Heart left ventricle (tissue), 16 donors: ENCODE measurements at regions not wholly inside any gene's neighbourhood (a gene's known extent, or its start where the extent isn't known, plus 50 kb on each side); places are given as distances from the start of the nearest gene placed in this dataset.

Experiments
- ATAC-seq, 4 donors: fragments of 200-7000 bp; cut with Tn5 transposase; one replicate each; pipeline ENCODE4 v1.9.1; 2020 to 2022; ENCODE audit warnings: moderate library complexity in 4 of 4, mild to moderate bottlenecking in 3 of 4, moderate number of reproducible peaks in 1 of 4
- DNase-seq, 5 donors: peaks; one replicate each; pipeline ENCODE4 v3.0.0-alpha.2; 2020
- H3K27ac ChIP-seq, 12 donors: fragments of 200-600 bp; sonication (generic) in 4 of 12; one replicate each; pipeline versions ENCODE4 v1.5.0 to v1.8.0; 2016 to 2022; ENCODE audit warnings: mild to moderate bottlenecking in 2 of 12
- H3K27me3 ChIP-seq, 9 donors: fragments of 200-600 bp; sonication (generic) in 2 of 9; one replicate each; pipeline versions ENCODE4 v1.5.1 to v1.8.0; 2016 to 2022; ENCODE audit warnings: mild to moderate bottlenecking in 3 of 9
- H3K36me3 ChIP-seq, 9 donors: fragments of 200-600 bp; sonication (generic) in 2 of 9; one replicate each; pipeline versions ENCODE4 v1.5.0 to v1.8.0; 2018 to 2022; ENCODE audit warnings: mild to moderate bottlenecking in 2 of 9
- H3K4me1 ChIP-seq, 12 donors: fragments of 200-600 bp; sonication (generic) in 4 of 12; one replicate each; pipeline versions ENCODE4 v1.5.0 to v1.8.0; 2016 to 2022; ENCODE audit warnings: mild to moderate bottlenecking in 3 of 12
- H3K4me3 ChIP-seq, 12 donors: fragments of 200-600 bp; sonication (generic) in 4 of 12; one replicate each; pipeline versions ENCODE4 v1.5.0 to v1.8.0; 2017 to 2022; ENCODE audit warnings: mild to moderate bottlenecking in 9 of 12, moderate library complexity in 4 of 12
- H3K9me3 ChIP-seq, 12 donors: fragments of 200-600 bp; sonication (generic) in 4 of 12; one replicate each; pipeline versions ENCODE4 v1.5.0 to v1.8.0; 2016 to 2022; ENCODE audit warnings: mild to moderate bottlenecking in 1 of 12
- CTCF ChIP-seq, 12 donors: fragments of 200-600 bp; sonication (generic) in 4 of 12; IDR thresholded peaks; one replicate each; pipeline versions ENCODE4 v1.5.0 to v1.8.0; 2018 to 2022; ENCODE audit warnings: antibody characterized with exemption in 12 of 12, mild to moderate bottlenecking in 5 of 12
- POLR2A ChIP-seq, 2 donors: fragments of 450-650 bp; IDR thresholded peaks; one replicate each; pipeline ENCODE4 v1.6.1; 2017; ENCODE audit warnings: antibody characterized with exemption in 2 of 2, mild to moderate bottlenecking in 2 of 2, moderate library complexity in 2 of 2
- WGBS, 4 donors: extraction: QIAGEN DNeasy Blood & Tissue Kit in 2 of 4; methylation state at CpG; one replicate each; pipeline versions ENCODE4 v1.1.5 to v1.1.7; 2013 to 2018; 5-methylcytosine and 5-hydroxymethylcytosine counted together
- intact Hi-C, 10 donors: fragments of 100-400 bp; cut with DNase I; formaldehyde crosslinking; loops; one replicate each; pipeline versions ENCODE4 v1.11.1 to v1.14.2; 2022
- donor health status: ischemic (EF 13 %, LVEDD 7.1; RV severe dilation, severe dysfunction).
- donor health status: healthy with polysubstance abuse.
- donor health status: DM: no; HTN: yes; CAD: no.
- donor health status: DM: no; HTN: no; CAD: no.
- donor health status: ischemic (EF 25% LVEDD 6.9; RV normal size, moderate dysfunction).
- donor health status: ischemic (EF 25% LVEDD 5.7; RV mildly dilated, moderate dysfunction).
- donor health status: healthy.
- donor health status: DM: yes; HTN: yes; CAD: no.
- donor health status: ischemic (EF 35%, LVEDD 5.7; RV mildly dilated, moderate dysfunction).
- donor health status: nonischemic (EF 11% LVEDD 7.7; RV severe dilation, severe dysfunction).
- donor health status: DM: yes; HTN: yes; CAD: no.
- donor health status: PGD.
- donor health status: ischemic (EF 29% LVEDD 5.4; RV normal size, mild dysfunction).
- donor health status: nonischemic (EF 23%, LVEDD 6.1; RV moderate dilation, normal function).

DNA sequence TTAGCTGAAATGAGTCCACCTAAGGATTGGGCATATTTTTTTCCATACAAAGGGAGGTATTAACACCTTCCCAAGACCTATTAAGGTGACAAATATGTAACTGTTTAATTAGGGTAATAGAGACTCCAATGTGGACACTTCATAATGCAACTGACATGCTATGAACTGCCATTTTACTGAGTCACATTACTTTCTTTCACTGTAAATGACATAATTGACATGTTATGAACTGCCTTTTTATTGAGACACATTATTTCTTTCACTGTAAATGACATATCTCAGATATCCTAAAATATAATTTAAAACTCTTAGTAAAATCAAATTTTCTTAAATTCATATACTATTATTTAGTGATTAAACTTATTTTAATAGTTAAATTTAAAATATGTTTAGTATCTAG lies 528.8 kb upstream of the PCDH15 start:
- ATAC-seq (no peak), DNase-seq (no peak)
- intact Hi-C loops: no loop called here
- TF ChIP-seq CTCF (IDR thresholded peaks at IDR 0.05): no peak
- no peak for TF ChIP-seq POLR2A (IDR thresholded peaks at IDR 0.05)
- Histone ChIP-seq H3K36me3 (no peaks in the 10 kb centered on the region), H3K27ac (no peak overlapping the region), H3K9me3 (no peaks in the 10 kb centered on the region), H3K27me3 (no peaks in the 10 kb centered on the region), H3K4me3 (no peak overlapping the region), H3K4me1 (no peaks in the 10 kb centered on the region)

DNA sequence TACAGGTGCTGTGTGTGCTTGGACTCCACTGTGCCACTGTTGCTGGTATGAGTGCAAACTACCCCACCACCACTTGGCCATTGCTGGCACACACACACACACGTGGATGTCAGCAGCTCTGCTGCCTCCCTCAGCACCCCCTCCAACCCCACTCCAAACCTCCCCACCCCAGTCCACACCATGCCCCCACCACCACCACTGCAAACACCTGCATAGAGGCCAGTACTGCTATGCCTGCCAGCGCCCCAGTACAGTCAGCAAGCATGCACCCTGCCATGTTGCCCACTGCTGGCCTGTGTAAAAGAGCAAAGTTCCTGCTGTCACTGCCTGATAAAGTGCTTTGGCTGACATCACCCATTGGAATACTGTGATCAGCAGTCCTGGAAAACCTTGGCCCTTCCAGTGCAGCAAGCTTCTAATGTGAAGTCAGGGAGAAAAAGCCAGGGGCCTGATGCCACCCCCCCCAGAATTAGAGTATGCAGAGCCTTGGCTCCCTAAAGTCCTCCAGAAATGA lies 519.2 kb upstream of the PCDH15 start:
- no peaks in the 10 kb centered on the region for H3K36me3 ChIP-seq
- ATAC-seq (no peak), DNase-seq (no peak)
- H3K4me3 ChIP-seq: no peak overlapping the region
- no peak overlapping the region for H3K27ac ChIP-seq
- TF ChIP-seq CTCF (IDR thresholded peaks at IDR 0.05) (no peak), POLR2A (IDR thresholded peaks at IDR 0.05) (no peak)
- 76 to 91% (median 83%) methylated on average over 2 of the region's 2 CpGs for WGBS, 4 donors
- H3K9me3 ChIP-seq: peaks cover 0 to 20% (median 3%) of the 10 kb centered on the region in 12 donors
- H3K27me3 ChIP-seq: no peaks in the 10 kb centered on the region
- intact Hi-C loops: no loop called here
- no peaks in the 10 kb centered on the region for H3K4me1 ChIP-seq

GRCh38 chr10:55311848-55312635 lies 511.0 kb upstream of the PCDH15 start:
- intact Hi-C loops: no loop called here
- ATAC-seq (no peak), DNase-seq (no peak)
- H3K36me3 ChIP-seq: no peaks in the 10 kb centered on the region
- H3K27ac ChIP-seq: no peak overlapping the region
- no peaks in the 10 kb centered on the region for H3K4me1 ChIP-seq
- no peak overlapping the region for H3K4me3 ChIP-seq
- H3K27me3 ChIP-seq: no peaks in the 10 kb centered on the region
- no peaks in the 10 kb centered on the region for H3K9me3 ChIP-seq
- no peak for TF ChIP-seq POLR2A (IDR thresholded peaks at IDR 0.05)
- no peak for TF ChIP-seq CTCF (IDR thresholded peaks at IDR 0.05)
- 86 to 91% (median 88%) methylated on average over 4 of the region's 4 CpGs for WGBS, 4 donors

DNA sequence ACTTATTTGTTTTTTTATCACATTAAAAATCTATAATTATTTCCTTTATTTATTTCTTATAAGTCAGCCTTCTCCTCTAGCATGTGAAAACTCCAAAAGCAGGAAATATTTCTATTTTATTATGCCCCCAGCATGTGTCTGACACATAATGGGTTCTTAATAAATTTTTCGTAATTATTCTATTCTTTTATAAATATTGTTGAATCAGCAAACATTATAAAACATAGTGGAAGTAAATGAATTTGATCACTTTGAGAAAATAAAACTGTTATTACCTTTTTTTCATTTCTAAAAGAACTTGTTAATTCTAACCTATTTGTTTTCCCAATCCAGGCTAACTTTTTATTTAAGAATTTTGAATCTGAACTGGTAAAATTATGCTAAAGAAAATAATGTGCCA lies 509.1 kb upstream of the PCDH15 start:
- no peaks in the 10 kb centered on the region for H3K4me1 ChIP-seq
- intact Hi-C loops: no loop called here
- H3K27ac ChIP-seq: no peak overlapping the region
- no peaks in the 10 kb centered on the region for H3K36me3 ChIP-seq
- ATAC-seq: no peak
- H3K9me3 ChIP-seq: no peaks in the 10 kb centered on the region
- H3K4me3 ChIP-seq: no peak overlapping the region
- WGBS, 4 donors: 76 to 88% (median 80%) methylated on average over 1 of the region's 1 CpG
- TF ChIP-seq CTCF (IDR thresholded peaks at IDR 0.05) (no peak), POLR2A (IDR thresholded peaks at IDR 0.05) (no peak)
- no peak for DNase-seq
- no peaks in the 10 kb centered on the region for H3K27me3 ChIP-seq
